HepG2 (cell line): ENCODE measurements at regions not wholly inside any gene's neighbourhood (a gene's known extent, or its start where the extent isn't known, plus 50 kb on each side); places are given as distances from the start of the nearest gene placed in this dataset.

Experiments
- EZH2 ChIP-seq: conservative IDR thresholded peaks from 2 replicates; pipeline ENCODE4 v1.6.1; 2012; ENCODE audit warnings: mild to moderate bottlenecking, low read depth, low read length, moderate library complexity
- GTF2F1 ChIP-seq: fragments of 150-350 bp; IDR thresholded peaks from 2 replicates; pipeline ENCODE4 v1.6.1; 2014; ENCODE audit warnings: low read length
- JUN ChIP-seq: sonication (generic); formaldehyde crosslinking; IDR thresholded peaks from 2 replicates; pipeline ENCODE4 v1.4.0; 2020; ENCODE audit warnings: mild to moderate bottlenecking, missing genetic modification reagents
- KLF6 ChIP-seq: IDR thresholded peaks from 2 replicates; pipeline ENCODE4 v1.8.0; 2016; ENCODE audit warnings: missing biosample characterization, missing genetic modification reagents
- POLR2A ChIP-seq, 2 experiments: IDR thresholded peaks; 2 replicates each; pipeline ENCODE4 v1.6.1; 2011; ENCODE audit warnings: low read depth in 2 of 2, low read length in 2 of 2, mild to moderate bottlenecking in 1 of 2, moderate library complexity in 1 of 2; ENCODE audit not compliant: insufficient read depth in 1 of 2
- SNRNP70 ChIP-seq: fragments of 200-400 bp; formaldehyde crosslinking; IDR thresholded peaks from 2 replicates; pipeline ENCODE4 v1.6.1; 2017; ENCODE audit warnings: mild to moderate bottlenecking, low read depth, low read length, moderate library complexity
- SP2 ChIP-seq: sonication (generic); formaldehyde crosslinking; IDR thresholded peaks from 2 replicates; pipeline ENCODE4 v1.5.1; 2020; ENCODE audit warnings: mild to moderate bottlenecking, missing genetic modification reagents
- ZNF343 ChIP-seq: sonication (generic); formaldehyde crosslinking; IDR thresholded peaks from 2 replicates; pipeline ENCODE4 v1.4.0; 2020; ENCODE audit warnings: mild to moderate bottlenecking, missing genetic modification reagents
- ZNF432 ChIP-seq: sonication (generic); formaldehyde crosslinking; IDR thresholded peaks from 2 replicates; pipeline ENCODE4 v1.5.0; 2020; ENCODE audit warnings: missing genetic modification reagents, mild to moderate bottlenecking, borderline replicate concordance
- ZNF644 ChIP-seq: IDR thresholded peaks from 2 replicates; pipeline ENCODE4 v1.6.1; 2016; ENCODE audit warnings: low read depth
- TF ChIP-seq, protein P1 (sequence below): sonication (generic); formaldehyde crosslinking; IDR thresholded peaks from 2 replicates; pipeline ENCODE4 v1.5.0; 2020; ENCODE audit warnings: mild to moderate bottlenecking, missing genetic modification reagents, moderate library complexity
- TF ChIP-seq, protein P2 (sequence below): sonication (generic); IDR thresholded peaks from 2 replicates; pipeline ENCODE4 v1.6.1; 2016; ENCODE audit warnings: low read depth, borderline replicate concordance

DNA sequence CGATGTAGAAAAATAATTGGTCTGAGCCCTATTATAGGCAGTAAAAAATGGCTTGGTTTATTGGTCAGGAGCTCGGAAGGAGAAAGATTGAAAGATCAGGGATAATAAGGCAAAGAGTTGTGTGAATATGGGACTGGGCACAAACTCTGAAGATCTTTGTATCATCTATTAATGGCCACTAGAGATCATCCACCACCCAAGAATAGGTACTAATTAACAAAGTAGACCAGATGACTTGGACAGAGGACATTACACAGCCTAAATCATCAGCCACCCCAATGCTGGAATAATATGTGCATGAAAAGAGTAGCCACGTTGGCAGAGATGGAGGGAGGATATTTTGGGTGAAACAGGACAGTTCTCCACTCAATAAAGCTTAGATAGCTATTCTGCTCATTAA lies 364.1 kb downstream of the EFNA5 start:
- TF ChIP-seq, protein P1, sequence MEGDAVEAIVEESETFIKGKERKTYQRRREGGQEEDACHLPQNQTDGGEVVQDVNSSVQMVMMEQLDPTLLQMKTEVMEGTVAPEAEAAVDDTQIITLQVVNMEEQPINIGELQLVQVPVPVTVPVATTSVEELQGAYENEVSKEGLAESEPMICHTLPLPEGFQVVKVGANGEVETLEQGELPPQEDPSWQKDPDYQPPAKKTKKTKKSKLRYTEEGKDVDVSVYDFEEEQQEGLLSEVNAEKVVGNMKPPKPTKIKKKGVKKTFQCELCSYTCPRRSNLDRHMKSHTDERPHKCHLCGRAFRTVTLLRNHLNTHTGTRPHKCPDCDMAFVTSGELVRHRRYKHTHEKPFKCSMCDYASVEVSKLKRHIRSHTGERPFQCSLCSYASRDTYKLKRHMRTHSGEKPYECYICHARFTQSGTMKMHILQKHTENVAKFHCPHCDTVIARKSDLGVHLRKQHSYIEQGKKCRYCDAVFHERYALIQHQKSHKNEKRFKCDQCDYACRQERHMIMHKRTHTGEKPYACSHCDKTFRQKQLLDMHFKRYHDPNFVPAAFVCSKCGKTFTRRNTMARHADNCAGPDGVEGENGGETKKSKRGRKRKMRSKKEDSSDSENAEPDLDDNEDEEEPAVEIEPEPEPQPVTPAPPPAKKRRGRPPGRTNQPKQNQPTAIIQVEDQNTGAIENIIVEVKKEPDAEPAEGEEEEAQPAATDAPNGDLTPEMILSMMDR (CRISPR knock-in tag): no peak
- TF ChIP-seq, protein P2, sequence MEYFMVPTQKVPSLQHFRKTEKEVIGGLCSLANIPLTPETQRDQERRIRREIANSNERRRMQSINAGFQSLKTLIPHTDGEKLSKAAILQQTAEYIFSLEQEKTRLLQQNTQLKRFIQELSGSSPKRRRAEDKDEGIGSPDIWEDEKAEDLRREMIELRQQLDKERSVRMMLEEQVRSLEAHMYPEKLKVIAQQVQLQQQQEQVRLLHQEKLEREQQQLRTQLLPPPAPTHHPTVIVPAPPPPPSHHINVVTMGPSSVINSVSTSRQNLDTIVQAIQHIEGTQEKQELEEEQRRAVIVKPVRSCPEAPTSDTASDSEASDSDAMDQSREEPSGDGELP: no peak
- no peak for TF ChIP-seq SP2 (CRISPR knock-in tag)
- no peak for TF ChIP-seq ZNF644
- TF ChIP-seq EZH2: no peak
- no peak for TF ChIP-seq ZNF432 (CRISPR knock-in tag)
- TF ChIP-seq JUN: no peak
- TF ChIP-seq GTF2F1: no peak
- TF ChIP-seq SNRNP70: no peak
- no peak for TF ChIP-seq ZNF343
- TF ChIP-seq POLR2A (IDR thresholded peaks at IDR 0.05; ENCODE audit: insufficient read depth in 1 of 2, low read depth in 2 of 2, low read length in 2 of 2): no peak
- no peak for TF ChIP-seq KLF6
